ENCODE measurements at regions not wholly inside any gene's neighbourhood (a gene's known extent, or its start where the extent isn't known, plus 50 kb on each side); places are given as distances from the start of the nearest gene placed in this dataset.

DNA sequence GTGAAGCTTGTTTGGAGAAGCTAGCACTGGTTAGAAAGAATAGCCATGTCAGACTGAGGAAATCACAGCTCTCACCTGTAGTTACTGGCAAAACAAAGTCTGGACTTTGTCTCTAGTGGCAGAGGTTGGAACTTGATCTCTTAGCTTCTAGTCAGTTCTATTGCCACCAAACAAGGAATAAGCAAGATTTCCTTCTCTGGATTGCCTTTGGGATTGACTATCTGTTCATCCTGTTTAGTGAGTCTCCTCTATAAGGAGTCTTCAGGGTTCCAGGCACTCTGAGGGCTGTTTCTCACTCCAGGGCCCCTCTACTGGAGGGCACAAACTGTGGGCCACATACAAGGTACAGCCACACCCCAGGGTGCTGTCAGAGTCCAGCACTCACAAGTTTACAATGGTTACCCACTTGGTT, 426.6 kb upstream of the THBS1 start:
- TF ChIP-seq POLR2A (IDR thresholded peaks at IDR 0.05; ENCODE audit: low read depth, low read length) (no peak), SPI1 (IDR thresholded peaks at IDR 0.05; ENCODE audit: low read depth, low read length) (no peak), POLR2AphosphoS5 (IDR thresholded peaks at IDR 0.05; ENCODE audit: low read depth, low read length) (no peak), TAF1 (IDR thresholded peaks at IDR 0.05; ENCODE audit: low read depth, low read length) (no peak), POU2F2 (IDR thresholded peaks at IDR 0.05; ENCODE audit: low read depth, low read length) (no peak), PAX5 (IDR thresholded peaks at IDR 0.05; ENCODE audit: insufficient read depth, low read length, severe bottlenecking) (no peak)
